ENCODE measurements at regions not wholly inside any gene's neighbourhood (a gene's known extent, or its start where the extent isn't known, plus 50 kb on each side); places are given as distances from the start of the nearest gene placed in this dataset.

- TF ChIP-seq EZH2phosphoT487 (IDR thresholded peaks at IDR 0.05; ENCODE audit: insufficient read depth, low read depth), result no peak
- TF ChIP-seq EZH2 (IDR thresholded peaks at IDR 0.05; ENCODE audit: insufficient read depth, poor library complexity, severe bottlenecking), result no peak
Observed at GRCh38 chr4:83860200-83860599, 324.3 kb downstream of the GPAT3 start.
